OCI-LY7 (cell line): ENCODE measurements at regions not wholly inside any gene's neighbourhood (a gene's known extent, or its start where the extent isn't known, plus 50 kb on each side); places are given as distances from the start of the nearest gene placed in this dataset.

ENCODE experiments used
- EZH2phosphoT487 ChIP-seq: fragments of 200-600 bp; sonication (generic); IDR thresholded peaks from 2 replicates; pipeline ENCODE4 v1.6.1; 2018; ENCODE audit warnings: low read depth, borderline replicate concordance, mild to moderate bottlenecking, mixed run types, antibody characterized with exemption, low read length, moderate library complexity, mixed read lengths
- TF ChIP-seq, protein P1 (sequence below): fragments of 200-600 bp; sonication (generic); conservative IDR thresholded peaks from 2 replicates; pipeline ENCODE4 v1.5.1; 2014; ENCODE audit warnings: mild to moderate bottlenecking, antibody characterized with exemption, low read length, moderate library complexity, mixed read lengths

- TF ChIP-seq, protein P1, sequence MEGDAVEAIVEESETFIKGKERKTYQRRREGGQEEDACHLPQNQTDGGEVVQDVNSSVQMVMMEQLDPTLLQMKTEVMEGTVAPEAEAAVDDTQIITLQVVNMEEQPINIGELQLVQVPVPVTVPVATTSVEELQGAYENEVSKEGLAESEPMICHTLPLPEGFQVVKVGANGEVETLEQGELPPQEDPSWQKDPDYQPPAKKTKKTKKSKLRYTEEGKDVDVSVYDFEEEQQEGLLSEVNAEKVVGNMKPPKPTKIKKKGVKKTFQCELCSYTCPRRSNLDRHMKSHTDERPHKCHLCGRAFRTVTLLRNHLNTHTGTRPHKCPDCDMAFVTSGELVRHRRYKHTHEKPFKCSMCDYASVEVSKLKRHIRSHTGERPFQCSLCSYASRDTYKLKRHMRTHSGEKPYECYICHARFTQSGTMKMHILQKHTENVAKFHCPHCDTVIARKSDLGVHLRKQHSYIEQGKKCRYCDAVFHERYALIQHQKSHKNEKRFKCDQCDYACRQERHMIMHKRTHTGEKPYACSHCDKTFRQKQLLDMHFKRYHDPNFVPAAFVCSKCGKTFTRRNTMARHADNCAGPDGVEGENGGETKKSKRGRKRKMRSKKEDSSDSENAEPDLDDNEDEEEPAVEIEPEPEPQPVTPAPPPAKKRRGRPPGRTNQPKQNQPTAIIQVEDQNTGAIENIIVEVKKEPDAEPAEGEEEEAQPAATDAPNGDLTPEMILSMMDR, result no peak
- TF ChIP-seq EZH2phosphoT487, result no peak
Measured at GRCh38 chr14:34012978-34013720, 62.3 kb upstream of the EGLN3 start.
